ENCODE measurements at regions not wholly inside any gene's neighbourhood (a gene's known extent, or its start where the extent isn't known, plus 50 kb on each side); places are given as distances from the start of the nearest gene placed in this dataset.
"Not testable (repeated sequence)": the region's sequence is repeated elsewhere in the genome, so short reads cannot be mapped to it uniquely, and the experiment has no call there.

DNA sequence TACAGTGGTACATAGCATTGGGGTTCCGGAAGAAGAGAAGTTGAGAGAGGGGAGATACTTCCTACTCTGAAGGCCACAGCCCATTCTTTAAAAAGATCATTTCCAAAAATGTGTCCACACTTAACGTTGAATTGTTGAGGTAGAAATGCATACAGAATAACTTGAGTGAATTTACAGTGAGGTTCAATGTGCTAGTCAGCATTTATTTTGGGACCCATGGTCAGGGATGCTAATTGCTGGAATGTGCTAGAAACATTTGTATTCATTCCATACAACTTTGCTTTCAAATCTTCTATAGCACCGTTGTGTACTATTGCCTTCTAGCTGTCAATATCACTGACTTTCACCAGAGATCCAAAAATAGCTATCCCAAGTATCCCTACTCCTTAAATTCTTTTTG lies 325.9 kb downstream of the SATB2 start:
- no peak for DNase-seq (ENCODE audit: low read depth)

DNA sequence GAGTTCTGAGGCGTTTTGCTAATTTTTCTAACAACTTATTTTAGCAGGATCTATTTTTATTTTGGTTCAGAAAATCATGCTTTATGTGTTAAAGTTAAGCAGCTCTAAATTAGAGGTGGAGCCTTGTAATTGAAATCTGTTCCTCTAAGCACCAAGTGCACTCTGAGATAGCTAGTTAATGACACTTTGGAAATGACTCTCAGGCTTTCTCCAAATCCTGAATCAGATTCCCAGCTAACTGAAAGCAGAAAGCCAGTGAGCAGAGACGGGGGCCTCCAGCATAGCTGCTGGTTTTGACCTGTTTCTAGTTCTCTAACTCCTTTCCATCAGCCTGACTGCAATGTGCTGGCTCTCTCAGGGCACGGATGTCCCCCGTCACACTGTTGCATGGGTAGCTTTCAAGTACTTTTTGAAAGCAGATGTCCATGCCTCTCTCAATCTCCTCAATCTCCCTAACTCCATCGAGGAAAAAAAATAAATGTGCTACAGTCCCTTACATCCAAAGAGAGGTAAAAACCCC lies 326.5 kb downstream of the SATB2 start:
- no peak for DNase-seq (ENCODE audit: low read depth)

DNA sequence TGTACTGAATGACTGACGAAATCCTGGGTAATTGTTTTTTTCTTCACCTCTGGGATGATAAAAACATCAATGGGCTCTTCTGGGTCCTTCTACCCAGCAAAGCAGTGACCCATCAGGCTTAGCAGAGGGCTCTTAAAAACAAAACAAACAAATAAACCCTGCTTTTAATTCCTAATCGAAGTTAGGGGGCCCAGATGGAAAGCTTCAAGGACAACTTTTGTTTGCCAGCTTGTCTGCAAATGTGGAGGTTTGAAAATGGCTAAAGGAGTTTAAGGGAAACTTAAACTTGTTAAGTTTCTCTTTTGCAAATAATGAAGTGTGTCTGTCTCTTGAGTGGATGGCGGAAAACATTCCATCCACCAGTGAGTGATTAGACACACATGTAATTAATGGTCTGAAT lies 327.2 kb downstream of the SATB2 start:
- DNase-seq (ENCODE audit: low read depth) = no peak

DNA sequence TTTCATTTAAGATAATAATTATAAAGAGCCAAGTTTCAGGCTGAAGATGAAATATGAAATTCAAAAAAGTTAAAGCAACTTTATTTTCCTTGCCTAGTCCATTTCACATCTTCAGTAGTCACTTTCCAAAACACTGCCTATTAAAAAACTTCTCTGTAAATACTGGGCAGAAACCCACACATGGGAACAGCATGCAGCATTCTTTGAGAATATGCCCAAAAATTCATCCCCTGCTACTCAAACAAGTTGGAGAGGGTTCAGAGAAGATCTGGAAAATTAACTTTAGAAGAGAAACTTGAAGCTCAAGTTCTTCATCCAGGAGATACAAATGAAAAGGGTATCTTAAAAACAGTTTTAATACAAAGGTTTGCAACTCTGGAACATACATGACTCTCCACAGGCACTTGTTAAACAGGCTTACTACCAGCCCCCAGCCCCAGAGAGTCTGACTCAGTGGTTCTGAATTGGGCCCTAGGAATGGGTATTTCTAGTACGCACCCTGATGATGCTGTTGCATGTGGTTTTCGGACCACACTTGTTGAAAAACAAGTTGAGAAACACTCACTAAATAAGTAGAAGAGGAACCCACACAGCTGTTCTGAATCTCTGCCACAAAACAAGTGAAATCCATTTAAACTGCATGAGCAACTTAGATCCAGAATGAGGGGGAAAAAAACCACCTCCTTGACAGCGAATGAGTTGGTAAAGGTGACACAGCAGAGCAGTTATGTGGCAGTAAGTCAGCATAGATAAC lies 329.1 kb downstream of the SATB2 start:
- no peak for DNase-seq (ENCODE audit: low read depth)

DNA sequence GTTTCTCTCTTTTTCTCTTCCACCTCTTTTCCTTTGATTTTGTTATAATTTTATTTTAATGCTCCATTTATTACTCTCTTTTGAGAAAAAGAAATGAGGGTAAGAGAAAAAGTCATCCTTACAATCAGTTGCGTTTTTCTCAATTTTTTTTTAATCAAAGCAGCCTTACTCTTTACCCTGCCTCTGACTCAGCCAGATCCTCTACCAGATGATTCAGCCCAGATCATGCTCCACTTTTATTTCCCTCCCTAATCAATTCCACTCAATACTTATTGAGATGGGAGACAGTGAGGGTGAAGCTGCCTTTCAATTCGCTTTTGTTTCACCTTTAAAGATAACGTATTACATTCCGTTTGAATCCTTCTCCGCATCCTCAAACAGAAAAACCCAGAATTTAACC lies 337.9 kb downstream of the SATB2 start:
- no peak for DNase-seq (ENCODE audit: low read depth)

DNA sequence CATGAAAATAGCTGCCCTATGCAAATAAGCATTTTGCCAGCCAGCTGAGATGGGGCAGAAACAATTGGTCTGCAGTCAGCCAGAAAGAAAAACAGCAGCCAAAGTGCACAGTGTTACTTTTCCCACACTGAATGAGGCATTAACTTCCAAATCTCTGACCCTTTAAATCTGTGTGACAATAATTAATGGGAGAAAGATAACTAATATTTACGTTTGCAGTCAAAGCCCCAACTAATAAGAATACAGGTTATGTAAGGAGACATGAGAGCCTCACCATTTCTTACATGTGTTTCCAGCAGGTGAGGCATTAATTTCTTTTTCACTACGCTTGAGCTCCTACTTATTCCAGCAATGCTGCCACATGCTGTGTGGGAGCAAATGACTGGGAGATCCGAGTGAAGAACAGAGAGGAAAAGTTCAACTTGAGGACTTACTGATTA lies 339.0 kb downstream of the SATB2 start:
- DNase-seq (ENCODE audit: low read depth) = no peak

DNA sequence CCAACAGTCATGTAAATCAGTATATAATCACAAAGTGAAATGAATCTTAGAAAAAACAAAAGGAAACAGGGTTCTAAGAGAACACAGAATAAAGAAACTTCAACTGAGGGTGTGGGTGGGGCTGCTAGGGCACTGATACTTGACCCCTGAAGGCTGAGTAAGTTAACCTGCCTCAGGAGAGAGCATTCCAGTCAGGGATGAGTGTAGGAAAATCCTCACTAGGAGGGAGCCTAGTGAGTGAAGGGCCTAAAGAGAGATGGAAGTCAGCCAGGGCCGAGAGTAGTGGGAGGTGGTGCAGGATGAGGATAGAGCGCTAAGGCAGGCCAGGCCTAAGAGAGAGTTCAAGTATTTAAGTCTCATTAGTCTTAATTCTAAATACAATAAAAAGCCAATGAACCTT lies 342.6 kb downstream of the SATB2 start:
- no peak for DNase-seq (ENCODE audit: low read depth)

DNA sequence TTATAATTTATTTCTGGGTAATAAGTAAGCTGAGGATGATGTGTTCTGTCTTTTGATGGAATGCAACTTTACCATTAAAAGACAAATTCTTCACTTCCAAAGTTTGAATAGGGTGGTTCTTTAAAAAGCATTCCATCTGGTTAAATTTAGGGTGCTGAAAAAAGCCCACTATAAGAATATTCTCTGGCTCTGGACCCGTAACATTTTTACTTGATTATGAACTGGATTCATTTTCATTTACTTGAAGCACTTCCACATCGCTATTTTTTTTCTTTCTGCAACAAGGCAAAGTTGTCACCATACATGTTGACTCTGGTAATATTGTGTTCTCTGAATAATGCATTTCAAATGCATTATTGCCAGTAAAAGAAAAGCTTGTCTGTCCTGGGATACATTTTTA lies 344.6 kb downstream of the SATB2 start:
- no peak for DNase-seq (ENCODE audit: low read depth)

DNA sequence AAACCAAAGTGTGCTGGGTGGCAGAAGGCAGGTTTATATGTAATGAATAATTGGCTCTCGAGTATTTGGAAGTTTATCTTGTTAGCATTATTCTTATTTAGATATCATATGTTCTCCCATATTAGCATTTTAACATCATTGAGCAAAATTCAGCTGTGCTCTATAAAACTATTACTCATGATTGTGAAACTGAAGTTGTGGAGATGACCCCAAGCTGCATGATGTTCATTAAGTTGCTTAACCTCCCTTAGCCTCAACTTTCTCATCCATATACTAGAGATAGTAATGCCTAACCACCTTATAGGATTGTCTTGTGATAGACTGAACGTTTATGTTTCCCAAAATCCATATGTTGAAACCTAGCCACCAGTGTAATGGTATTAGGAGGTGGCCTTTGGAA lies 346.3 kb downstream of the SATB2 start:
- DNase-seq (ENCODE audit: low read depth) = no peak

DNA sequence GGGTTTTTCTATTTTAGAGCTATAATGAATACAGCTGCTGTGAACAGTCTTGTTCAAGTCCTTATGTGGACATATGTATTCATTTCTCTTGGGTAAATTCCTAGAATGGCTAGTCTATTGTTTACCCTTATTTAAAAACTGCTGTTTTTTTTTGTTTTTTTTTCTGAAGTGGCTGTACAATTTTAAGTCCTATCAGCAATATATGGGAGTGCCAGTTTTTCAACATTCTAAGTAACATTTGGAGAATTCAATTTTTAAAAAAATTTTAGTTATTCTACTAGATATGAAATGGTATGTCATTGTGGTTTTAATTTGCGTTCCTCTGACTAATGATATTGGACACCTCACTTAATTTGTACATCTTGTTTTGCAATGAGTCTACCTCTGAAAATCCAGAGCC lies 349.7 kb downstream of the SATB2 start:
- DNase-seq (ENCODE audit: low read depth) = no peak

DNA sequence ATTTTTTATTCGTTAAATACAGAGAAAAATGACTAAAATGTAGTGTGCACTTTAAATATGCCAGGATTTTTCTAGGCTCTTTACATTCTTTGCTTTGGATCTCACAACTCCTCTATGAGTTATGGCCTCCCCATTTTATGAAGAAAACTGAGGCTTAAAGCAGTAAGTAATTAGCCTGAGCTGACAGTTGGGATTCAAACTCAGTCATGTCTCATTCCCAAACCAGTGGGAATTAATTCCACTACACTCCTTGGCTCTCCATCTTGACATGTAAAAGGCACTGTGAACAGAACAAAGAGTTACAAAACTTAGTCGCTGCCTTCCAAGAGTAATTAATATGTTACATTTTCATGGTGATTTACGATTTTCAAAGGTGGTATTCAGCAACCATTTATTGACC lies 351.9 kb downstream of the SATB2 start:
- no peak for DNase-seq (ENCODE audit: low read depth)

DNA sequence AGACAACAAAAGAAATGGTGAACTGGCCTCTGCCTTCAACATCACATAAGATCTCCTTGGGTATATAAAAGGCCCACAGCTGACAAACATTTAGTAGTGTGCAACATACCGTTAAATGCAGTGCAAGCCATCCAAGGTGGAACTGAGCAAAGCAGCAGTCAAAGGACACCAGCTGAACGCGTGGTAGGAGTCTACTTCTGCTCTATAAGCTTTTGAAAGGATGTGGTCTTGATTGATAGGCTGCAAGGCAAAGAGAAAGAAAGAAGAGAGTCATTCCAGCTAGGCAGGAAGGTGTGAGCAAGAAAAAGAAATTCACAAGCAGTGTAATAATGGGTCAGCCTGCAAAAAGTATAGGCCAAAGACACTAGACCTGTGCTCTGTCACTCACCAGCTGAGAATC lies 356.3 kb downstream of the SATB2 start:
- no peak for DNase-seq (ENCODE audit: low read depth)

DNA sequence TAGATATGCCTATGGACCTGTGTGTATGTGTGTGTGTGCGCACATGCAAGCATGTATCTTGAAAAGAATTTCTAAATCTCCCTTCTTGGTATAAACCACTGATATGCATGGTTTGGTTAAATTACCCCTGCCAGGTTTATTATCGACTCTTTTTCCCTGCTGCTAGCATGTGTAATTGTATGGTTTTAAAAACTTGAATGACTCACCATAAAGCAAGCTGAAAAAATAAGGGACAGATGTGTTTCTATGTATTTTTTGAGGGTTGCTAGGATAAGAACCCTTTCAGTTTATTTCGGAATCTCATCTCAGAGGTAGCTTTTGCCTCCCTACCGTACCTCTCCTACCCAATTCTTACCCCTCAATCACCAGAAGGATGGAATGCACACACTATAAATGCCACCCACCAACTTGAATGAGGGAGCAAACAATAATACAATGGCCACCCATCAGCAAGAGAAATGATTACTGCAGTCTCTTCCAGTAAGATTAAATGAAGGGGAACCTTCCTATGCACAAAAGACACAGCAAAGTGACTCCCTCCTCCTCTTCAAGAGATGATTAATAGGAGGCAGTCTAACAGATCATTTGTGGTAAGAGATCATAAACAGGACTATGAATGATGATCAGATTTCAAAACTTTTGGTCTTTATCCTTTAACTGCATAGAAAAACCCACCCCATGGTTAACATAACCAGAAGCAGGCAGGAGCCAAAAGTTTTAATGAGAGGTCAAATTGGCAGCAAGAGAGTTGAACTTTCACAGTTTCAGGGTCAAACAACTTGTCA lies 357.2 kb downstream of the SATB2 start:
- peak; percentile 13 for DNase-seq (ENCODE audit: low read depth)

DNA sequence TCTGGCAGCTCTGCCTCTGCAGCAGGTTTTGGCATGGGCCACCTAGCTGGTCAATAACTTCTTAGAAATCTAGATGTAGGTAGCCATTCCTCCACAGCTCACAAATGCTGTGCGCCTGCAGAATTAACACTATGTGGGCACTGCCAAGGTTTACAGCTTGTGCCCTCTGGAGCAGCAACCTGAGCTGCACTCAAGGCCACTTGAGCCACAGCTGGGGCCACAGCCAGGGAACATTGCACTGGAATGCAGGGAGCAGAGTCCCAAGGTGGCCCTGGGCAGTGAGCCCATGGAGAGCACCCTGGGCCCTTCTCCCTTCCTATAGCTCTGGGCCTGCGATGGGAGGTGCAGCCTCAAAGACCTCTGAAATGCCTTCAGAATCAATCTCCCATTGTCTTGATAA lies 365.3 kb downstream of the SATB2 start:
- no peak for DNase-seq (ENCODE audit: low read depth)

DNA sequence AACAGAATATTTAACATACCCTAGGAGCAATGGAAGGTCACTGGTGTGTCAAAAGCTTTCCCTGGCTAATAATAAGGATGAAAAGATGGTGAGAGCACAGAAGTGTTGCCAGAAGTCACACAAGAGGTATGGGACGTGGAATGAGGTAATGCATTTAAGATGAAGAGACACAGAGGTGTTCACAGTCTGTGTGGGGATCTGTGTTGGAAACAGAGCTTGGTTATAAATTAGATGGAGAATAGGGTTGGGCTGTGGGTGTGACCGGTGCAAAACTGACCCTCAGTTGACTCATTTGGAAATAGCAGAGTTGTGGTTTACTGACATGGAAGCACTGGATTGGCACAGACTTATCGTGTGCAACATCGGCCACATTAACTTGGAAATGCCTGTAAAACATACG lies 372.5 kb downstream of the SATB2 start:
- no peak for DNase-seq (ENCODE audit: low read depth)

DNA sequence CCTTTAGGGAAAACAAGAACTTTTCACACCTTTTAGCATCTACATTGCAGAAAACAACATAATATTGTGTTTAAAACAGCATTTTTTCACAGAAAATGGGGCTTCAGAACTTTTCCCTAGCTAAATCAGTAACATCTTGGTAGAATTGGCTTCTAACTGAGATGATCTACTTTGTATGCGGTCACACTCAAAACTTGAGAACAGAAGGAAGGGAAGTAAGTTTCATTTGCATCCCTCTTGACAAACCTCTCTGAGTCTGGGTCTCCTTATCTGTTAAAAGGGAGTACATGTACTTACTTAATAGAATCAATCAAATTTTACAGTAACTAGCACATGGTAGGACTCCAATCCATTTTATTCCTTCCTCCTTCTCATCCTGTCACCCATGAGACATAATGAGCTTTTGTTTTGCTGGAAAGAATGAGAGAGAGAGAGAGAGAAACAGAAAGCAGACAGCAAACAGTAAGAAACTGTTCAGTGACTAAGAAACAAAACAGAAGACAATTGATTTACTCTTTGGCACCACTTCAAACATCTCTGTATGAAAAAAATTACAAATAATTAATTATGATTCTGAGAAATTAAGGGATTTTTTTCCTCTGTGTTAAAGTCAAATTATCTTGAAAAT lies 387.3 kb downstream of the SATB2 start:
- no peak for DNase-seq (ENCODE audit: low read depth)

DNA sequence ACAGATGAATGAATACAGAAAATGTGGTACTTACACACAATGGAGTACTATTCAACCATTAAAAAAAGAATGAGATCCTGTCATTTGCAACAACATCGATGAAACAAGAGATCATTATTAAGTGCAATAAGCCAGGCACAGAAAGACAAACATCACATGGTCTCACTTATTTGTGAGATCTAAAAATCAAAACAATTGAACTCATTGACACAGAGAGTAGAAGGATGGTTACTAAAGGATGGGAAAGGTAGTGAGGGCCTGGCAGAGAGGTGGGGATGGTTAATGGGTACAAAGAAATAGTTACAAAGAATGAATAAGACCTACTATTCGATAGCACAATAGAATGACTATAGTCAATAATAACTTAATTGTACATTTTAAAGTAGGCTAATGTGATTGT lies 393.5 kb downstream of the SATB2 start:
- DNase-seq (ENCODE audit: low read depth) = no peak

DNA sequence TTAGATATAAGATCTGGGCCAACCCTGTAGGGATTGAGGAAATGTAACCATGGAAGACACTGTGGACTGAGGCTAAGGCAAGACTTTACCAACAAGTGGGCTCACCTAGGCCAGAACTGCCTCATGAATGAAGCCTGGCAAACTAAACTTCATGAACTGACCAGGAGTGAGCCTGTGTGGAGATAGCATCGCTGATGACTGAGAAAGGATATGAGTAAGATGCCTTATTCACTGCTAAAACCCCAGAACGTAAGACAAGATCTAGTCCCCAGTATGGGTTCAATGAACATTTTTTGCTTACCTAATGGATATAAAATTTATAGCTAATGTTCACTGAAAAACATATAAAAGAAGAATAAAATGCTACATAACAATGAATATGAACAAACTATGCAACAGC lies 399.8 kb downstream of the SATB2 start:
- no peak for DNase-seq (ENCODE audit: low read depth)

DNA sequence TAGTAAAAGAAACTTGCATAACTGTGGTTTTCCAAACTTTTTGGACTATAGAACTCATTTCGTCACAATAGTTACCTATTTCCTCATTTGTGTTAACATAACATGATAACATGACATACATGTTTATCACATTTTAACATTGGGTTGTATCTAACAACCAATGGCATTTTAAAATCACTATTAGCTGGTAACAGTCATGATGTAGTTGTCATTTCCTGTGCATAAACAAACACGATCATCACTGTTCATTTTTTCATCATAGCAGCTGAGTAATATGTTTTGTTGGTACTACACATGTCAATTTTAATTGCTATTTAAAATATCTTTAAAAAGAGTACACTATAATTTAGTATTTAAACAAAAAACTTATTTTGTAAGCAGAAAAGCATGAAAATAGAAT lies 402.4 kb downstream of the SATB2 start:
- DNase-seq (ENCODE audit: low read depth) = no peak

DNA sequence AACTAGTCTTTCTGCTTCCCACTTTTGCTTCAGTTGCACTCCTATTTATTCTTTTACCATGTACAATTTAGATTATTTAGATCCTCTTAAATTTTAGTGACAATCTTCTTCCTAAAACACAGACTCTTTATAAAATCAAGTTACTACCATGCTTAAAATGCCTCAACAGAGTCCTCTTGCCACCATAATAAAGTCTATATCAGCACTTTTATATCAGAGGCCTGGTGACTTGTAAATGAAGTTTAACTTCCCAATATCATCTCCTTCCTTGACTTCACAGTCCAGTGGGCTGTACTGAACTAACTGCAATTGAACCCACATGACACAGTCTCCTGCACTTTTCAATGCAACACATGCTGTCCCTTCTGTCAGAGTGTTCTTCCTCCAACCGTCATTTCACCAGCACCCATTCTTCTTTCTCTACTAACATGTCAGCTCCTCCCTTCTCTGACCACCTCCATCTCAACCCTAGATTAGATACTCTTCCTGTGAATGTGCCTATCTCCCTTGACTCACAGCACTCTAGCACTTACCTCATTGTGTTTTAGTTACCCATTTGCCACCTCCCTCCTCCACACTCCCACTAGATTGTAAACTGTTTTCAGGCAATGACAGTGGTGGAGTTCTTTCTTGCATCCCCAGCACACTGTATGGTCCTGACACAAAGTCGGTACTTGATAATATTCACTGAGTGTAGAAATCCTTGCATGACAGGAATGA lies 414.9 kb downstream of the SATB2 start:
- no peak for DNase-seq (ENCODE audit: low read depth)

DNA sequence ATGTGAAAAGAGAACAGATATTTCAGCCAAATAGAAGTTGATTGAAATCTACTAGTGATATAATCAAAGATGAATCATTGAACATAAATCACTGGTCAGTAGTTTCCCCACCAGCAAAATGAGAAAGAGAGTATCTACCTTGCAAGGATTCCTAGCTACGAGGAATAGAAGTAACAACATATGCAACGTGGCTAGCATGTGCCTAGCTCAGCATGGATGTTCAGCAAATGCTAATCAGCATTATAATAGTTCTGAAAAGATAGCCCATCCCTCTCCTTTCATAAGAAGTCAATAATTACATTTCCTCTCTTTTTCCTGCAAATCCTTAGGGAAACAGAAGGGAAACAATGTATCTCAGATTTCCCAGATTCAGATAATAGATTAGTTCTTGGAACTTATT lies 417.2 kb downstream of the SATB2 start:
- DNase-seq (ENCODE audit: low read depth) = no peak

DNA sequence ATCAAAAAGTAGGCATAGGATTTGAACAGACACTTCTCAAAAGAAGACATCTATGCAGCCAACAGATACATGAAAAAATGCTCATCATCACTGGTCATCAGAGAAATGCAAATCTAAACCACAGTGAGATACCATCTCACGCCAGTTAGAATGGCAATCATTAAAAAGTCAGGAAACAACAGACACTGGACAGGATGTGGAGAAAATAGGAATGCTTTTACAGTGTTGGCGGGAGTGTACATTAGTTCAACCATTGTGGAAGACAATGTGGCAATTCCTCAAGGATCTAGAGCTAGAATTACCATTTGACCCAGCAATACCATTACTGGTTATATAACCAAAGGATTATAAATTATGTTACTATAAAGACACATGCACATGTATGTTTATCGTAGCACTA lies 424.0 kb downstream of the SATB2 start:
- DNase-seq (ENCODE audit: low read depth) = not testable (repeated sequence)
